ENCODE measurements at regions not wholly inside any gene's neighbourhood (a gene's known extent, or its start where the extent isn't known, plus 50 kb on each side); places are given as distances from the start of the nearest gene placed in this dataset.
A peak's percentile ranks its signal among the peaks of the same experiment; 100 is the strongest.

DNA sequence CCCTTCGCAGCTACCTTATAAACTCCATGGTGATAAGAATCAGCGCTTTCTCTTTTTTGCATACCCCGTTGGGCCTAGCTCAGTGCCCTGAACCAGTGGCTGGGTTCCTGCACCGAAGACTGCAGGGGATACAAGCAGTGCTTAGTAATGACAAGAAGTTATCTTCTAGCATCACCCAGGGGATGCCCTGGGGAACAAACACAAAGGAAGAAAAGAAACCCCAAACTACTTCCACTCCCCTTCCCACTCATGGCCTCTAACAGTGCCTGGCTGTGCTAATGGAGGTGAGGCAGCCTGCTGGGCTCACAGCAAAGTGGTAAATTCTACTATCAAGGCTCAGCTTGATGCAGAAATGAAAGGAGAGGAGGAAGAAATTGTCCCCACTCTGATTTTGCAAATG is 314.7 kb downstream of the TXNL1 start:
- no peak overlapping the region for H3K18ac ChIP-seq (ENCODE audit: extremely low read depth, low read length)
- no peak overlapping the region for H3K4me3 ChIP-seq (ENCODE audit: extremely low read depth in 1 of 4, insufficient read depth in 2 of 4, low read depth in 3 of 4, low read length in 4 of 4)
- no peak overlapping the region for H4K8ac ChIP-seq (ENCODE audit: extremely low read depth, insufficient read depth, low read length)
- no peaks in the 10 kb centered on the region for H3K79me1 ChIP-seq (ENCODE audit: low read depth, low read length)
- H3K23me2 ChIP-seq (ENCODE audit: low read depth, low read length) = no peaks in the 10 kb centered on the region; the same call in 1 of the 2 replicates
- H3K36me3 ChIP-seq (ENCODE audit: control insufficient read depth in 2 of 4, insufficient read depth in 4 of 4, low read length in 3 of 4) = no peaks in the 10 kb centered on the region
- 91% methylated on average over 4 of the region's 4 CpGs; no CpG with 5 or more reads in 1 of the 2 experiments for WGBS, 2 experiments (ENCODE audit: extremely low coverage in 1 of 2, insufficient coverage in 1 of 2, insufficient read length in 1 of 2, insufficient replicate concordance in 2 of 2, low coverage in 1 of 2, low lambda C conversion rate in 2 of 2, missing lambda C conversion rate in 1 of 2)
- no peak overlapping the region for H2AK5ac ChIP-seq (ENCODE audit: low read depth, low read length)
- no peak overlapping the region for H3K9ac ChIP-seq (replicated peaks in 1 of 4; ENCODE audit: extremely low read depth in 1 of 4, low read depth in 3 of 4, low read length in 3 of 4)
- H3K4me1 ChIP-seq (replicated peaks in 1 of 4; ENCODE audit: control insufficient read depth in 3 of 4, insufficient read depth in 4 of 4, low read length in 3 of 4) = peaks cover 0 to 4% (median 0%) of the 10 kb centered on the region in 4 experiments; a peak in 1 of 7 replicates
- no peak overlapping the region for H3K27ac ChIP-seq (ENCODE audit: low read depth, low read length)
- no peaks in the 10 kb centered on the region for H3K27me3 ChIP-seq (replicated peaks in 1 of 4; ENCODE audit: control insufficient read depth in 3 of 4, extremely low read depth in 1 of 4, insufficient read depth in 3 of 4, low read length in 3 of 4)
- H4K91ac ChIP-seq (replicated peaks; ENCODE audit: insufficient read length, low read length) = no peak overlapping the region
- H2BK12ac ChIP-seq (ENCODE audit: low read depth, low read length) = no peak overlapping the region
- no peak overlapping the region for H3K56ac ChIP-seq (replicated peaks; ENCODE audit: insufficient read length, low read depth, low read length)
- peak overlapping the region; percentile 54; the same call in 1 of the 2 replicates for H2AFZ ChIP-seq (ENCODE audit: low read length)
- H3K4me2 ChIP-seq (ENCODE audit: insufficient read depth in 1 of 2, low read depth in 2 of 2, low read length in 2 of 2) = no peak overlapping the region
- no peak overlapping the region for H2BK120ac ChIP-seq (replicated peaks; ENCODE audit: low read depth, low read length)
- TF ChIP-seq RAD21 (IDR thresholded peaks at IDR 0.05 in 1 of 2, conservative IDR thresholded peaks at IDR 0.05 in 1 of 2; ENCODE audit: low read depth in 2 of 2, low read length in 2 of 2) (peak; percentile 41 to 45; a peak in 3 of 4 replicates), GTF2F1 (IDR thresholded peaks at IDR 0.05; ENCODE audit: borderline replicate concordance, low read depth, low read length) (no peak), TEAD4 (IDR thresholded peaks at IDR 0.05; ENCODE audit: low read depth, low read length) (no peak)
- TF ChIP-seq, protein P1, sequence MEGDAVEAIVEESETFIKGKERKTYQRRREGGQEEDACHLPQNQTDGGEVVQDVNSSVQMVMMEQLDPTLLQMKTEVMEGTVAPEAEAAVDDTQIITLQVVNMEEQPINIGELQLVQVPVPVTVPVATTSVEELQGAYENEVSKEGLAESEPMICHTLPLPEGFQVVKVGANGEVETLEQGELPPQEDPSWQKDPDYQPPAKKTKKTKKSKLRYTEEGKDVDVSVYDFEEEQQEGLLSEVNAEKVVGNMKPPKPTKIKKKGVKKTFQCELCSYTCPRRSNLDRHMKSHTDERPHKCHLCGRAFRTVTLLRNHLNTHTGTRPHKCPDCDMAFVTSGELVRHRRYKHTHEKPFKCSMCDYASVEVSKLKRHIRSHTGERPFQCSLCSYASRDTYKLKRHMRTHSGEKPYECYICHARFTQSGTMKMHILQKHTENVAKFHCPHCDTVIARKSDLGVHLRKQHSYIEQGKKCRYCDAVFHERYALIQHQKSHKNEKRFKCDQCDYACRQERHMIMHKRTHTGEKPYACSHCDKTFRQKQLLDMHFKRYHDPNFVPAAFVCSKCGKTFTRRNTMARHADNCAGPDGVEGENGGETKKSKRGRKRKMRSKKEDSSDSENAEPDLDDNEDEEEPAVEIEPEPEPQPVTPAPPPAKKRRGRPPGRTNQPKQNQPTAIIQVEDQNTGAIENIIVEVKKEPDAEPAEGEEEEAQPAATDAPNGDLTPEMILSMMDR (IDR thresholded peaks at IDR 0.05; ENCODE audit: control extremely low read depth in 1 of 3, insufficient read depth in 1 of 3, low read depth in 1 of 3, low read length in 3 of 3) = peak in 2 of 3 experiments; percentile 4 to 16; a peak in 1 of 4 replicates
- TF ChIP-seq, protein P2, sequence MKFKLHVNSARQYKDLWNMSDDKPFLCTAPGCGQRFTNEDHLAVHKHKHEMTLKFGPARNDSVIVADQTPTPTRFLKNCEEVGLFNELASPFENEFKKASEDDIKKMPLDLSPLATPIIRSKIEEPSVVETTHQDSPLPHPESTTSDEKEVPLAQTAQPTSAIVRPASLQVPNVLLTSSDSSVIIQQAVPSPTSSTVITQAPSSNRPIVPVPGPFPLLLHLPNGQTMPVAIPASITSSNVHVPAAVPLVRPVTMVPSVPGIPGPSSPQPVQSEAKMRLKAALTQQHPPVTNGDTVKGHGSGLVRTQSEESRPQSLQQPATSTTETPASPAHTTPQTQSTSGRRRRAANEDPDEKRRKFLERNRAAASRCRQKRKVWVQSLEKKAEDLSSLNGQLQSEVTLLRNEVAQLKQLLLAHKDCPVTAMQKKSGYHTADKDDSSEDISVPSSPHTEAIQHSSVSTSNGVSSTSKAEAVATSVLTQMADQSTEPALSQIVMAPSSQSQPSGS (IDR thresholded peaks at IDR 0.05; ENCODE audit: low read length) = no peak
- H2BK20ac ChIP-seq (ENCODE audit: low read length) = no peak overlapping the region
- ChIA-PET CTCF (ENCODE audit: partially characterized antibody) (interaction anchor here (0.6 to 1.9 kb wide), 2 partner anchors 11 to 984 kb away, joined by 3 to 6 read pairs; no protein-coding TSS in a partner anchor), POLR2A (ENCODE audit: partially characterized antibody) (no interaction called here)
- no peaks in the 10 kb centered on the region for H3K9me3 ChIP-seq (ENCODE audit: insufficient read depth in 2 of 2, low read depth in 1 of 2, low read length in 1 of 2)
- no peaks in the 10 kb centered on the region for H3K79me2 ChIP-seq (ENCODE audit: control insufficient read depth in 1 of 2, insufficient read depth in 2 of 2, low read length in 2 of 2)
- no peaks in the 10 kb centered on the region for H4K20me1 ChIP-seq (replicated peaks in 1 of 2; ENCODE audit: control insufficient read depth in 1 of 2, insufficient read depth in 2 of 2, low read length in 2 of 2)
- no peak overlapping the region for H3K14ac ChIP-seq (ENCODE audit: insufficient read length)
- FAIRE-seq (no peak), DNase-seq (ENCODE audit: low read depth in 1 of 2, low spot score in 2 of 2) (no peak)
- H2BK15ac ChIP-seq (ENCODE audit: low read length) = no peak overlapping the region
- H3K23ac ChIP-seq (ENCODE audit: insufficient read length) = no peak overlapping the region
- no peak overlapping the region for H2BK5ac ChIP-seq (ENCODE audit: low read depth, low read length)
- H4K5ac ChIP-seq (ENCODE audit: insufficient read length, low read depth, low read length) = no peak overlapping the region
- no peak overlapping the region for H3K4ac ChIP-seq (replicated peaks; ENCODE audit: insufficient read length, low read depth, low read length)

All from H1 (cell line).